ENCODE measurements at regions not wholly inside any gene's neighbourhood (a gene's known extent, or its start where the extent isn't known, plus 50 kb on each side); places are given as distances from the start of the nearest gene placed in this dataset.

- TF ChIP-seq CTCF (IDR thresholded peaks at IDR 0.05) = no peak
- H3K36me3 Mint-ChIP-seq (ENCODE audit: low read depth) = no peaks in the 10 kb centered on the region
- no peak overlapping the region for H3K27ac Mint-ChIP-seq
- ATAC-seq (ENCODE audit: low read depth) (no peak), DNase-seq (no peak)
- no peaks in the 10 kb centered on the region for H3K9me3 Mint-ChIP-seq
- no peak overlapping the region for H3K4me3 Mint-ChIP-seq
- POLR2A ChIA-PET = no interaction called here
- CTCF ChIA-PET = no interaction called here
- intact Hi-C loops (cut with micrococcal nuclease) = no loop called here
- peaks cover 7% of the 10 kb centered on the region for H3K4me1 Mint-ChIP-seq
- peaks cover 27% of the 10 kb centered on the region for H3K27me3 Mint-ChIP-seq
These were observed 73.6 kb upstream of the CAST start for GRCh38 chr5:96588539-96588938.

- H3K4me3 Mint-ChIP-seq = no peak overlapping the region
- ChIA-PET CTCF (interaction anchor here (2.7 kb wide), 1 partner anchor 11 kb away, joined by 12 read pairs; no protein-coding TSS in a partner anchor), POLR2A (no interaction called here)
- no peak for TF ChIP-seq CTCF (IDR thresholded peaks at IDR 0.05)
- H3K27ac Mint-ChIP-seq = no peak overlapping the region
- no peak for ATAC-seq (ENCODE audit: low read depth)
- intact Hi-C loops (cut with micrococcal nuclease) = no loop called here
- no peaks in the 10 kb centered on the region for H3K9me3 Mint-ChIP-seq
- H3K27me3 Mint-ChIP-seq = peaks cover 12% of the 10 kb centered on the region
- no peaks in the 10 kb centered on the region for H3K36me3 Mint-ChIP-seq (ENCODE audit: low read depth)
- no peaks in the 10 kb centered on the region for H3K4me1 Mint-ChIP-seq
- no peak for DNase-seq
These were observed 71.4 kb upstream of the CAST start for GRCh38 chr5:96590796-96591195.

DNA sequence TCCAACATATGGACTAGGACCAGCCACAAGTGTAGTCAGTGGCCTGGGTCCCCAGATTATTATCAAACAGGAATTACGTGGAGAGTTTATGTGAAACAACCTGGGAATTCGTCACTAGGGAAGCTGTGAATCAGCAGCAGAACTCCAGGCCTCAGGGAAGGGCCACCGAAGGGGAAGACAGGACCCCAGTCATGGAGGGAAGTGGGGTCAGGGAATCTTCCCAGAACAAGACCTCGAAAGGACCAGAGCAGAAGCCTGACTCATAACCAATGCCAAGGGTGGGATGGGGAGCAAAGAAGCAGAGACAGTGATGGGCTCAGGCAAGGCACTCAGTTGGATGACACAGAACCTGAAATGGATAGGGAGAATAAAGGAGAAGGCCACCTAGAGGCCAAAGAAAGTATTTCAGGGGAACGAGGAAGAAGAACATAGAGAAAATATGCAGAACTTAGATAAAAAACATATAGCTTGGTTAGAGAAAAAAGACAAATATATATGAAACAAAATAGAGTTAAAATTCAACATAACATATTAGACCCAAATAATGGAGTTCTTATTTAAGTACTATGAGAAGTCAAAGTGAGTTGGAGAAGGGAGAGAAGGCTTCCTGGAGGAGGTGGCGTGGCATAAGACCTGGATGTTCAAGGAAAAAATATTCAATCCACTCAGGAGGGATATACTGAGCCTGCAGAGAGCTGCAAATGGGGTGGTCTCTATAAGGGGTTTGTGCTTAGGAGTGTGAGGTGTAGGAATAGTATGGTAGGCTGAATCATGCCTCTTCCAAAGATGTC, 66.7 kb upstream of the CAST start:
- ATAC-seq (ENCODE audit: low read depth) = no peak
- DNase-seq = no peak

DNA sequence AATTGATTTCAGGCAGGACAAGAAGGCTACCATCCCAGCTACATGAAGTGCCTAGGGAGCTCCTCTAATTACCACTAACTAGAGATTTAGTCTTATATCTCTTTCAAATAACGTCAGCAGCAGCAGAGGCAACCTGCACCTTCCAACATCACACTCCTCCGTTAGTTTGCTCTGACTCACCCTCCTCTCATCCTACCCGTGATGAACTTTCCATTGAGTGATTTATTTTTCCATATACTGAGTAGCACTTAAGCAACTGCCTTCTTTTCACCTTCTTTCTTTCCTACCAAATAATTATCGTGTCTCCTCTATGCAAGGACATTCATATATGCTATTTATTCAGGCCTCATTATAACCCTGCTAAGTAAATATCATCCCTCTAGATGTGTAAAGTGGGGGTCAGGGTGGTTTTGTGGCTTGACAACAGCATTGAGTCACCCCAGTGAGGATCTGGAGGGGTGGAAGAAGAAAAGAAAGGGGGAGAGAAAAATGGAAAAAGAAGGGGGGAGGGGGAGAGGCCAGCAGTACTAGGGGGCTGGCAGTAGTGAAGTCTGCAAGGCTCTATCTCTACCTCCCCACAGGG, 64.6 kb upstream of the CAST start:
- Mint-ChIP-seq H3K4me3 (no peak overlapping the region), H3K36me3 (ENCODE audit: low read depth) (no peaks in the 10 kb centered on the region), H3K4me1 (no peaks in the 10 kb centered on the region), H3K27ac (no peak overlapping the region), H3K27me3 (peaks cover 8% of the 10 kb centered on the region), H3K9me3 (no peaks in the 10 kb centered on the region)
- intact Hi-C loops (cut with micrococcal nuclease) = no loop called here
- DNase-seq (no peak), ATAC-seq (ENCODE audit: low read depth) (no peak)
- no peak for TF ChIP-seq CTCF (IDR thresholded peaks at IDR 0.05)
- ChIA-PET CTCF (interaction anchor here (2.3 kb wide), 1 partner anchor 12 kb away, joined by 6 read pairs; no protein-coding TSS in a partner anchor), POLR2A (no interaction called here)

More for the DNA sequence above, 66.7 kb upstream of the CAST start:
- no peaks in the 10 kb centered on the region for H3K9me3 Mint-ChIP-seq
- POLR2A ChIA-PET = no interaction called here
- H3K27me3 Mint-ChIP-seq = peaks cover 9% of the 10 kb centered on the region
- intact Hi-C loops (cut with micrococcal nuclease) = no loop called here
- H3K4me3 Mint-ChIP-seq = no peak overlapping the region
- CTCF ChIA-PET = interaction anchor here (0.9 kb wide), 1 partner anchor 9 kb away, joined by 3 read pairs; no protein-coding TSS in a partner anchor
- H3K4me1 Mint-ChIP-seq = no peaks in the 10 kb centered on the region
- no peak overlapping the region for H3K27ac Mint-ChIP-seq
- no peaks in the 10 kb centered on the region for H3K36me3 Mint-ChIP-seq (ENCODE audit: low read depth)
- TF ChIP-seq CTCF (IDR thresholded peaks at IDR 0.05) = no peak

- CTCF ChIA-PET = interaction anchor here (1.0 to 3.2 kb wide), 10 partner anchors 9 to 956 kb away, joined by 3 to 12 read pairs (median 4); no protein-coding TSS in a partner anchor
- Mint-ChIP-seq H3K9me3 (no peaks in the 10 kb centered on the region), H3K27ac (no peak overlapping the region), H3K27me3 (no peaks in the 10 kb centered on the region), H3K4me1 (no peaks in the 10 kb centered on the region), H3K4me3 (no peak overlapping the region), H3K36me3 (ENCODE audit: low read depth) (no peaks in the 10 kb centered on the region)
- TF ChIP-seq CTCF (IDR thresholded peaks at IDR 0.05) = no peak
- intact Hi-C loops (cut with micrococcal nuclease) = loop anchor here (1.0 to 10.0 kb wide), 5 partner anchors 164 to 956 kb away; no protein-coding TSS in a partner anchor
- no peak for DNase-seq
- ATAC-seq (ENCODE audit: low read depth) = no peak
- POLR2A ChIA-PET = no interaction called here
These were observed 61.0 kb upstream of the CAST start for GRCh38 chr5:96601200-96601599.

Data from activated B cell treated with CpG ODN at 0.5 μM for 24 hours (primary cell).